AG04450 (cell line): ENCODE measurements at regions not wholly inside any gene's neighbourhood (a gene's known extent, or its start where the extent isn't known, plus 50 kb on each side); places are given as distances from the start of the nearest gene placed in this dataset.

Experiments
- CTCF ChIA-PET: fragments of 300-600, 350-600 bp; formaldehyde crosslinking; extraction: SDS; loops from one replicate; lab custom pipeline; 2022; ENCODE audit warnings: antibody characterized with exemption, inconsistent platforms; lab: Charles Lee
- POLR2A ChIA-PET: fragments of 350-600 bp; formaldehyde crosslinking; extraction: SDS; loops from one replicate; lab custom pipeline; 2021; ENCODE audit warnings: antibody characterized with exemption, inconsistent platforms; lab: Yijun Ruan, JAX
- DNase-seq: peaks from one replicate; pipeline ENCODE4 v3.0.0-alpha.2; 2011; ENCODE audit warnings: low read depth, low spot score
- H3K27ac ChIP-seq: one replicate; pipeline ENCODE4 v1.5.1; 2012; ENCODE audit warnings: low read depth, low read length, control low read depth
- H3K27me3 ChIP-seq: one replicate; pipeline ENCODE4 v1.6.0; 2012; ENCODE audit warnings: low read length; ENCODE audit not compliant: control insufficient read depth, insufficient read depth
- H3K4me3 ChIP-seq: 2 replicates; pipeline ENCODE4 v1.5.1; 2011; ENCODE audit warnings: mild to moderate bottlenecking, low read depth, low read length, control low read depth
- H3K9me3 ChIP-seq: 2 replicates; pipeline ENCODE4 v1.5.1; 2012; ENCODE audit warnings: low read length; ENCODE audit not compliant: control insufficient read depth, insufficient read depth
- CTCF ChIP-seq: IDR thresholded peaks from 2 replicates; pipeline ENCODE4 v1.5.1; 2011; ENCODE audit warnings: low read depth, low read length, control low read depth, inconsistent platforms

- H3K27me3 ChIP-seq, result no peaks in the 10 kb centered on the region
- POLR2A ChIA-PET, result no interaction called here
- DNase-seq, result no peak
- H3K4me3 ChIP-seq, result no peak overlapping the region
- no peak overlapping the region for H3K27ac ChIP-seq
- no peak for TF ChIP-seq CTCF
- CTCF ChIA-PET, result no interaction called here
- no peaks in the 10 kb centered on the region for H3K9me3 ChIP-seq
These were observed 188.1 kb downstream of the DPY19L2 start for GRCh38 chr12:63480186-63480585.

GRCh38 chr12:63470161-63470560, 198.1 kb downstream of the DPY19L2 start:
- H3K27ac ChIP-seq, result no peak overlapping the region
- TF ChIP-seq CTCF, result no peak
- no peak overlapping the region for H3K4me3 ChIP-seq
- DNase-seq, result no peak
- CTCF ChIA-PET, result no interaction called here
- H3K27me3 ChIP-seq, result peaks cover 2% of the 10 kb centered on the region
- POLR2A ChIA-PET, result no interaction called here
- H3K9me3 ChIP-seq, result no peaks in the 10 kb centered on the region

GRCh38 chr12:63467951-63468350, 200.3 kb downstream of the DPY19L2 start:
- Histone ChIP-seq H3K4me3 (no peak overlapping the region), H3K27me3 (peaks cover 2% of the 10 kb centered on the region), H3K9me3 (no peaks in the 10 kb centered on the region), H3K27ac (no peak overlapping the region)
- ChIA-PET POLR2A (no interaction called here), CTCF (no interaction called here)
- TF ChIP-seq CTCF, result no peak
- no peak for DNase-seq

- TF ChIP-seq CTCF, result no peak
These were observed 210.4 kb downstream of the DPY19L2 start for GRCh38 chr12:63457857-63458256.

GRCh38 chr12:63457428-63457827, 210.9 kb downstream of the DPY19L2 start:
- Histone ChIP-seq H3K4me3 (no peak overlapping the region), H3K27ac (no peak overlapping the region), H3K27me3 (no peaks in the 10 kb centered on the region), H3K9me3 (no peaks in the 10 kb centered on the region)
- ChIA-PET POLR2A (no interaction called here), CTCF (no interaction called here)
- no peak for TF ChIP-seq CTCF
- no peak for DNase-seq

More at GRCh38 chr12:63457857-63458256, 210.4 kb downstream of the DPY19L2 start:
- Histone ChIP-seq H3K9me3 (no peaks in the 10 kb centered on the region), H3K27ac (no peak overlapping the region), H3K4me3 (no peak overlapping the region), H3K27me3 (no peaks in the 10 kb centered on the region)
- DNase-seq, result no peak
- ChIA-PET POLR2A (no interaction called here), CTCF (no interaction called here)
